ENCODE measurements at regions not wholly inside any gene's neighbourhood (a gene's known extent, or its start where the extent isn't known, plus 50 kb on each side); places are given as distances from the start of the nearest gene placed in this dataset.

DNA sequence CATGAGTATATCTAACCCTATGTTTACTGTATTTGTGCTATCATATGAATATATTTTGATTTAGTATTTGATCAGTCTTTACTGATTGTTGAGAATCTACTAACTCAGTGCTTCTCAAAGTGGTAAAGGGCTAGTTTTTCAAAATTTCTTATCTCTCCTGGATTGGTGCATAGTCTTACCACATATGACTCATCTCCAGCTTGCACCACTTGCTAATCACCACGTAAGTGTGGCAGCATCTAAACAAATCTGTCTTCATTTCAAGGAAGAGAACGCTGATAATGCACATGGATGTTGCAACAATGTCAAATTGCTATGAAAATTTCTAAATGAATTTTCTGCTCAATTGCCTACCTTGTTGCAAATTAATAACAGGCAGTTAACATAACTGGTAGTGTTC lies 299.5 kb downstream of the PAX1 start:
- TF ChIP-seq POLR2A (IDR thresholded peaks at IDR 0.05; ENCODE audit: extremely low read depth, insufficient read length): no peak
- TF ChIP-seq, protein P1, sequence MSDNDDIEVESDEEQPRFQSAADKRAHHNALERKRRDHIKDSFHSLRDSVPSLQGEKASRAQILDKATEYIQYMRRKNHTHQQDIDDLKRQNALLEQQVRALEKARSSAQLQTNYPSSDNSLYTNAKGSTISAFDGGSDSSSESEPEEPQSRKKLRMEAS (IDR thresholded peaks at IDR 0.05; ENCODE audit: low read depth, low read length): no peak

Data from NB4 (cell line).